ENCODE measurements at regions not wholly inside any gene's neighbourhood (a gene's known extent, or its start where the extent isn't known, plus 50 kb on each side); places are given as distances from the start of the nearest gene placed in this dataset.

DNA sequence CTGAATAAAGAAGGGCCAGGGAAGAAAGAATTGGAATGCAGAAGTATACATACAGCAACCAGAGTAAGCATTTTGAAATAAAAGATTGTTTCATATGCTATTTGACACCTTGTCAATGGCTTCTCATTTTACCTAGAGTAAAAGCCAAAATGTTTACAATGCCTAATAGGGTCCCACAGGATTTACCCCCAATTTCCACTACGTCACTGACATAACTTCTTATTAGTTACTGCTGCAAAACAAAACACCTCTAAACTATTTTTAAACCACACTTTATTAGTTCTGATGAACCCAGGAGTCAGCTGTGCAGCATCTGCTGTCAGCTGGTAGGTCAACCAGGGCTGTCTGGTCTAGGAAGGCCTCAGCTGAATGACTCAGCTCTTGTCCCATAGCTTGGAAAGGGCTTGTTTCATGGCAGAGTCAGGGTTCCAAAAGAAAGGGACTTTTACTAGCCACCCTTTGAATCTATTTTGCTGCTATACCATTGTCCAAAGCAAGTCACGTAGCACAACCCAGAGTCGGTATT lies 945.1 kb downstream of the EPHA3 start:
- intact Hi-C loops (cut with DNase I) = no loop called here
- Histone ChIP-seq H3K27ac (no peak overlapping the region), H3K36me3 (no peaks in the 10 kb centered on the region), H3K4me3 (replicated peaks in 1 of 3) (no peak overlapping the region), H3K9me3 (no peaks in the 10 kb centered on the region), H3K27me3 (no peaks in the 10 kb centered on the region), H3K4me1 (peaks cover 0 to 8% of the 10 kb centered on the region in 2 donors)
- 91 to 95% methylated on average over 3 of the region's 3 CpGs for WGBS, 2 donors
- no peak for DNase-seq
- no peak for TF ChIP-seq POLR2A (IDR thresholded peaks at IDR 0.05)
- TF ChIP-seq, protein P1, sequence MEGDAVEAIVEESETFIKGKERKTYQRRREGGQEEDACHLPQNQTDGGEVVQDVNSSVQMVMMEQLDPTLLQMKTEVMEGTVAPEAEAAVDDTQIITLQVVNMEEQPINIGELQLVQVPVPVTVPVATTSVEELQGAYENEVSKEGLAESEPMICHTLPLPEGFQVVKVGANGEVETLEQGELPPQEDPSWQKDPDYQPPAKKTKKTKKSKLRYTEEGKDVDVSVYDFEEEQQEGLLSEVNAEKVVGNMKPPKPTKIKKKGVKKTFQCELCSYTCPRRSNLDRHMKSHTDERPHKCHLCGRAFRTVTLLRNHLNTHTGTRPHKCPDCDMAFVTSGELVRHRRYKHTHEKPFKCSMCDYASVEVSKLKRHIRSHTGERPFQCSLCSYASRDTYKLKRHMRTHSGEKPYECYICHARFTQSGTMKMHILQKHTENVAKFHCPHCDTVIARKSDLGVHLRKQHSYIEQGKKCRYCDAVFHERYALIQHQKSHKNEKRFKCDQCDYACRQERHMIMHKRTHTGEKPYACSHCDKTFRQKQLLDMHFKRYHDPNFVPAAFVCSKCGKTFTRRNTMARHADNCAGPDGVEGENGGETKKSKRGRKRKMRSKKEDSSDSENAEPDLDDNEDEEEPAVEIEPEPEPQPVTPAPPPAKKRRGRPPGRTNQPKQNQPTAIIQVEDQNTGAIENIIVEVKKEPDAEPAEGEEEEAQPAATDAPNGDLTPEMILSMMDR (IDR thresholded peaks at IDR 0.05) = no peak

DNA sequence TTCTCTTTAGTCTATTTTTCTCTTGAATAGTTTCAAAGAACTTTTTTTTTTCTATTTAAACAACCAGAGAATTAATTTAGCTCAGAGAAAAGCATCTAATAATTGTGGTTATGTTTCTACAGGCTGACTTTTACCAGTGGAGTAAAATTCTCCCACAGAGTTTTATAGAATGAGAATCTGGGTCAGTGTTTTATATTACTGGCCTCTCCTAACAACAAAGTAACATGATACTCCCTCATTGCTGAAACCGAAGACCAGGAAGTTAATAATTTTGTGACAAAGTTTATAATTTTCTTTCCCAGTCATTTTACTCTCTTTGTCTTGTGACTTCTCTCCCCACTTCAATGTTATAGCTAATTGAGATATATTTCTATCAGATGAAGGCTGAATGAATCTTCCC lies 946.9 kb downstream of the EPHA3 start:
- Histone ChIP-seq H3K36me3 (no peaks in the 10 kb centered on the region), H3K4me3 (replicated peaks in 1 of 3) (no peak overlapping the region), H3K9me3 (no peaks in the 10 kb centered on the region), H3K27ac (no peak overlapping the region), H3K4me1 (peaks cover 0 to 8% of the 10 kb centered on the region in 2 donors), H3K27me3 (no peaks in the 10 kb centered on the region)
- 33 to 34% methylated on average over 1 of the region's 1 CpG for WGBS, 2 donors
- DNase-seq = no peak
- no peak for TF ChIP-seq POLR2A (IDR thresholded peaks at IDR 0.05)
- TF ChIP-seq, protein P1 (IDR thresholded peaks at IDR 0.05) = no peak
- intact Hi-C loops (cut with DNase I) = no loop called here

DNA sequence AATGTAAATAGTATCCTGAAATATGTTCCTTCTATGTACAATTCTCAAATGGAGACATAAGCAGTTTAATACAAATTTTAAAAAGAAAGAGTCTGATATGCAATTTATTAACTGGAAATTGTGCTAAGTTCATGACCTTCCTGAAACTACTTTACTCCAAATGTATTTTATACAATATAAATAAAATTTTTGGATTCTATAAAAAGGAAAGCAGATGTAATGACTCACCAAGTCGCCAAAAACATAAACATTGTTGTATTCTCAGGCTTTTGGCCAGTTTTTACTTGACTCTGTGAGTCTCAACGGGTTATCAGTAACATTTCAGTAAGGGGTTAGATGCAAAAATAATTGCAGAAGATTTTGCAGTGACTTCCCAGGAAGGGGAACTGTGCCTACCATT lies 948.2 kb downstream of the EPHA3 start:
- TF ChIP-seq, protein P1 (IDR thresholded peaks at IDR 0.05) = no peak
- TF ChIP-seq POLR2A (IDR thresholded peaks at IDR 0.05) = no peak
- Histone ChIP-seq H3K9me3 (no peaks in the 10 kb centered on the region), H3K4me1 (peaks cover 0 to 8% of the 10 kb centered on the region in 2 donors), H3K36me3 (no peaks in the 10 kb centered on the region), H3K27ac (no peak overlapping the region), H3K4me3 (replicated peaks in 1 of 3) (no peak overlapping the region), H3K27me3 (no peaks in the 10 kb centered on the region)
- no peak for DNase-seq
- WGBS, 2 donors = 55 to 68% methylated on average over 2 of the region's 2 CpGs
- intact Hi-C loops (cut with DNase I) = no loop called here

DNA sequence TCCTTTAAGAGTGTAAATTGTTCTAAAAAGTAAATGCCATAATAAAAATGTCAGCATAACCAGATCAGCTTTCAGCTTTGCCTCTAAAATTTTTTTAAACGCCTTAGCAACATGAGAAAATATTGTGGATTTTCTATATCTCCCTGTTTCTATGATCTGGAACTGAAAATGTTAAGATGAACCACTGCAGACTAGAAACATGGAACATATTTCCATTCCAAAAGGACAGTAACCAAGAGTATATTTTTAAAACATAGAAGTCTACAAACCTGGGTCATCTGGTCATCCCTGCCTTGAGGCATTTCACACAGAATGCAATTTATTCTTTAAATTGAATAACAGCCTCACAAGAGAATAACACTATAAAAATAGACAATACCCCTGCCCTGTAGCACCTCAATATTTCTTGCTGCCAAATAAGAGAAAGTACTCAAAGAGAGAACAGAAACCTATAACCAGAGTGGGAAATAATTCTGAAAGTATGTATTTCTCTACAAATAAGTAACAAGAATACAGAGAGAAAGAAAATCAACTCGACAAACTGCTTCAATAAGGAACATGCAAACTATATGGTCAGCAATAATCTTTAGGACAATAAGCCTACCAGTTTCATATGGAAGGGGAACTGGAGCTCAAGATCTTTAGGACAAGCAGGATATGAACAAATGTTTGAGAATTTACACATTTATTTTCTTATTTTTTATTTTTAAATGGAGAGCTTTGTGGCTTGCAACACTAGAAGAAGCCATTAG lies 949.0 kb downstream of the EPHA3 start:
- no peak for DNase-seq
- WGBS, 2 donors = 82 to 83% methylated on average over 2 of the region's 2 CpGs
- TF ChIP-seq, protein P1 (IDR thresholded peaks at IDR 0.05) = no peak
- TF ChIP-seq POLR2A (IDR thresholded peaks at IDR 0.05) = no peak
- H3K36me3 ChIP-seq = no peaks in the 10 kb centered on the region
- intact Hi-C loops (cut with DNase I) = no loop called here
- no peaks in the 10 kb centered on the region for H3K27me3 ChIP-seq
- no peak overlapping the region for H3K27ac ChIP-seq
- H3K4me3 ChIP-seq (replicated peaks in 1 of 3) = no peak overlapping the region
- peaks cover 0 to 8% of the 10 kb centered on the region in 2 donors for H3K4me1 ChIP-seq
- no peaks in the 10 kb centered on the region for H3K9me3 ChIP-seq

DNA sequence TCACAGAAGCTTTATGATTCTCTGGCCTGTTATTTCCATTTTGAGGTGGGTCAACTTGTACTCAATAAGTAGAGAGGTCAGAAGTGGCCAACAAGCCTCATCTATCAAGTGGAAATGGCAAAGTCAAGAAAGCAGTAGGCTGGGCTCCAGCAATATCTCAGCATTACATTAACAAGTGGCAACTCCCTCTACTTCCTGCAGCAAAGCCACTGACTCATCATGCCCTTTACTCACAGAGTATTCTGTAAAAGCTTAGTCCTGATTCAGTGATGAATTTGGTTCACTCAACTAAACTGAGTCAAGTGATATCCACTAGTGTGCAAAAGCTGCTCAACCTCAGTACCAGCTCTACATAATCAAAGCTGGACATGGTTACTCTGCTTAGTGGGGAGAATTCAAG lies 954.6 kb downstream of the EPHA3 start:
- TF ChIP-seq, protein P1 (IDR thresholded peaks at IDR 0.05) = no peak
- no peak for TF ChIP-seq POLR2A (IDR thresholded peaks at IDR 0.05)
- H3K27me3 ChIP-seq = no peaks in the 10 kb centered on the region
- intact Hi-C loops (cut with DNase I) = no loop called here
- no peaks in the 10 kb centered on the region for H3K4me1 ChIP-seq
- H3K9me3 ChIP-seq = no peaks in the 10 kb centered on the region
- no peak for DNase-seq
- H3K4me3 ChIP-seq (replicated peaks in 1 of 3) = no peak overlapping the region
- H3K27ac ChIP-seq = no peak overlapping the region
- H3K36me3 ChIP-seq = no peaks in the 10 kb centered on the region
